ENCODE measurements at regions not wholly inside any gene's neighbourhood (a gene's known extent, or its start where the extent isn't known, plus 50 kb on each side); places are given as distances from the start of the nearest gene placed in this dataset.
A peak's percentile ranks its signal among the peaks of the same experiment; 100 is the strongest.

DNA sequence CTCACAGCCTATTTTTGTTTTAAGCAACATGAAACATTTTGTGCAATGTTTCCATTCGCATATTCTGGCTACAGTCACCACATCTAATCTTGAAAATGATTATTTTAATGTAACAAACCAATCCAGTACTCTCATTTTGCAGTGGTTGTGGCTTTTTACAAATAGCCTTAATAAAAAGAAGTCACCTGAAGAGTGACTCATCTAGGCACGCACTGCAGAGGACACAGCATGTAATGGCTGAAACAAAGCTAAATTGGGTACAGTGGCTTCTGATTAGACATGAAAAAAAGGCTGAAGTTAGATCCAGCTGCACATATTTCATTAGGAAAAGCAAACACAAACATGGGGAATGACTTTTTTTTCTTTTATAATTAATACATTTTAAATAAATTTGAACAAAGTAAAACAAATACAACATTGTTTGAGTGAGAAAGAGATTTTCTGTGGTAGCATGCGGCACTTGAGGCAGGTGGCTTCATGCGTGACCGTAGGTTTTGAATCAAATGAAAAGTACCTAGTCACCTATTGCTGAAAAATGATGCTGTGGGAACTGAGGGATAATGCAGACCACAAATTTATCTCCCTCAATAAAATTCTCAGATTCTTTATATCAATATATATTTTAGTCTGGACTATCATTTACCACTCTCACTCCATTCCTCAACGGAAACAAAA, 240.8 kb upstream of the DDX53 start (continued):
- TF ChIP-seq NFIC (IDR thresholded peaks at IDR 0.05; ENCODE audit: low read depth, low read length), result peak; percentile 50; the same call in 1 of the 2 replicates
- TF ChIP-seq, protein P1, sequence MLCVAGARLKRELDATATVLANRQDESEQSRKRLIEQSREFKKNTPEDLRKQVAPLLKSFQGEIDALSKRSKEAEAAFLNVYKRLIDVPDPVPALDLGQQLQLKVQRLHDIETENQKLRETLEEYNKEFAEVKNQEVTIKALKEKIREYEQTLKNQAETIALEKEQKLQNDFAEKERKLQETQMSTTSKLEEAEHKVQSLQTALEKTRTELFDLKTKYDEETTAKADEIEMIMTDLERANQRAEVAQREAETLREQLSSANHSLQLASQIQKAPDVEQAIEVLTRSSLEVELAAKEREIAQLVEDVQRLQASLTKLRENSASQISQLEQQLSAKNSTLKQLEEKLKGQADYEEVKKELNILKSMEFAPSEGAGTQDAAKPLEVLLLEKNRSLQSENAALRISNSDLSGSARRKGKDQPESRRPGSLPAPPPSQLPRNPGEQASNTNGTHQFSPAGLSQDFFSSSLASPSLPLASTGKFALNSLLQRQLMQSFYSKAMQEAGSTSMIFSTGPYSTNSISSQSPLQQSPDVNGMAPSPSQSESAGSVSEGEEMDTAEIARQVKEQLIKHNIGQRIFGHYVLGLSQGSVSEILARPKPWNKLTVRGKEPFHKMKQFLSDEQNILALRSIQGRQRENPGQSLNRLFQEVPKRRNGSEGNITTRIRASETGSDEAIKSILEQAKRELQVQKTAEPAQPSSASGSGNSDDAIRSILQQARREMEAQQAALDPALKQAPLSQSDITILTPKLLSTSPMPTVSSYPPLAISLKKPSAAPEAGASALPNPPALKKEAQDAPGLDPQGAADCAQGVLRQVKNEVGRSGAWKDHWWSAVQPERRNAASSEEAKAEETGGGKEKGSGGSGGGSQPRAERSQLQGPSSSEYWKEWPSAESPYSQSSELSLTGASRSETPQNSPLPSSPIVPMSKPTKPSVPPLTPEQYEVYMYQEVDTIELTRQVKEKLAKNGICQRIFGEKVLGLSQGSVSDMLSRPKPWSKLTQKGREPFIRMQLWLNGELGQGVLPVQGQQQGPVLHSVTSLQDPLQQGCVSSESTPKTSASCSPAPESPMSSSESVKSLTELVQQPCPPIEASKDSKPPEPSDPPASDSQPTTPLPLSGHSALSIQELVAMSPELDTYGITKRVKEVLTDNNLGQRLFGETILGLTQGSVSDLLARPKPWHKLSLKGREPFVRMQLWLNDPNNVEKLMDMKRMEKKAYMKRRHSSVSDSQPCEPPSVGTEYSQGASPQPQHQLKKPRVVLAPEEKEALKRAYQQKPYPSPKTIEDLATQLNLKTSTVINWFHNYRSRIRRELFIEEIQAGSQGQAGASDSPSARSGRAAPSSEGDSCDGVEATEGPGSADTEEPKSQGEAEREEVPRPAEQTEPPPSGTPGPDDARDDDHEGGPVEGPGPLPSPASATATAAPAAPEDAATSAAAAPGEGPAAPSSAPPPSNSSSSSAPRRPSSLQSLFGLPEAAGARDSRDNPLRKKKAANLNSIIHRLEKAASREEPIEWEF (IDR thresholded peaks at IDR 0.05; ENCODE audit: insufficient replicate concordance, low read depth, low read length), result no peak
- TF ChIP-seq RAD51 (IDR thresholded peaks at IDR 0.05), result peak; percentile 40; the same call in 1 of the 2 replicates
- TF ChIP-seq, protein P2, sequence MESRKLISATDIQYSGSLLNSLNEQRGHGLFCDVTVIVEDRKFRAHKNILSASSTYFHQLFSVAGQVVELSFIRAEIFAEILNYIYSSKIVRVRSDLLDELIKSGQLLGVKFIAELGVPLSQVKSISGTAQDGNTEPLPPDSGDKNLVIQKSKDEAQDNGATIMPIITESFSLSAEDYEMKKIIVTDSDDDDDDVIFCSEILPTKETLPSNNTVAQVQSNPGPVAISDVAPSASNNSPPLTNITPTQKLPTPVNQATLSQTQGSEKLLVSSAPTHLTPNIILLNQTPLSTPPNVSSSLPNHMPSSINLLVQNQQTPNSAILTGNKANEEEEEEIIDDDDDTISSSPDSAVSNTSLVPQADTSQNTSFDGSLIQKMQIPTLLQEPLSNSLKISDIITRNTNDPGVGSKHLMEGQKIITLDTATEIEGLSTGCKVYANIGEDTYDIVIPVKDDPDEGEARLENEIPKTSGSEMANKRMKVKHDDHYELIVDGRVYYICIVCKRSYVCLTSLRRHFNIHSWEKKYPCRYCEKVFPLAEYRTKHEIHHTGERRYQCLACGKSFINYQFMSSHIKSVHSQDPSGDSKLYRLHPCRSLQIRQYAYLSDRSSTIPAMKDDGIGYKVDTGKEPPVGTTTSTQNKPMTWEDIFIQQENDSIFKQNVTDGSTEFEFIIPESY (IDR thresholded peaks at IDR 0.05), result no peak
- TF ChIP-seq CBFB (IDR thresholded peaks at IDR 0.05; ENCODE audit: low read depth), result no peak
- TF ChIP-seq JUNB (IDR thresholded peaks at IDR 0.05), result no peak
- no peak for TF ChIP-seq SREBF2 (IDR thresholded peaks at IDR 0.05; ENCODE audit: low read length)
- TF ChIP-seq BHLHE40 (IDR thresholded peaks at IDR 0.05; ENCODE audit: borderline replicate concordance in 1 of 2, low read depth in 2 of 2, low read length in 1 of 2), result peak; percentile 60 to 71; a peak in 2 of 4 replicates
- TF ChIP-seq, protein P3, sequence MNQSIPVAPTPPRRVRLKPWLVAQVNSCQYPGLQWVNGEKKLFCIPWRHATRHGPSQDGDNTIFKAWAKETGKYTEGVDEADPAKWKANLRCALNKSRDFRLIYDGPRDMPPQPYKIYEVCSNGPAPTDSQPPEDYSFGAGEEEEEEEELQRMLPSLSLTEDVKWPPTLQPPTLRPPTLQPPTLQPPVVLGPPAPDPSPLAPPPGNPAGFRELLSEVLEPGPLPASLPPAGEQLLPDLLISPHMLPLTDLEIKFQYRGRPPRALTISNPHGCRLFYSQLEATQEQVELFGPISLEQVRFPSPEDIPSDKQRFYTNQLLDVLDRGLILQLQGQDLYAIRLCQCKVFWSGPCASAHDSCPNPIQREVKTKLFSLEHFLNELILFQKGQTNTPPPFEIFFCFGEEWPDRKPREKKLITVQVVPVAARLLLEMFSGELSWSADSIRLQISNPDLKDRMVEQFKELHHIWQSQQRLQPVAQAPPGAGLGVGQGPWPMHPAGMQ (IDR thresholded peaks at IDR 0.05; ENCODE audit: borderline replicate concordance), result no peak
- TF ChIP-seq RBBP5 (conservative IDR thresholded peaks at IDR 0.05), result no peak
- no peak for TF ChIP-seq ASH2L (IDR thresholded peaks at IDR 0.05; ENCODE audit: borderline replicate concordance, low read depth)
- no peak for TF ChIP-seq SUZ12 (IDR thresholded peaks at IDR 0.05; ENCODE audit: unreplicated experiment)
- 0 out of 2 replicates have a peak, but pooled peaks have one; percentile 27 for TF ChIP-seq DPF2 (IDR thresholded peaks at IDR 0.05)
- TF ChIP-seq EP300 (IDR thresholded peaks at IDR 0.05; ENCODE audit: borderline replicate concordance in 1 of 2, control insufficient read depth in 1 of 2, low read depth in 2 of 2, low read length in 2 of 2), result peak in 1 of 2 experiments; percentile 63; a peak in 2 of 4 replicates
- TF ChIP-seq CHD1 (IDR thresholded peaks at IDR 0.05; ENCODE audit: low read depth, low read length), result no peak
- no peak for TF ChIP-seq TCF3 (IDR thresholded peaks at IDR 0.05; ENCODE audit: borderline replicate concordance, insufficient read depth, low read depth, low read length)
- TF ChIP-seq, protein P4, sequence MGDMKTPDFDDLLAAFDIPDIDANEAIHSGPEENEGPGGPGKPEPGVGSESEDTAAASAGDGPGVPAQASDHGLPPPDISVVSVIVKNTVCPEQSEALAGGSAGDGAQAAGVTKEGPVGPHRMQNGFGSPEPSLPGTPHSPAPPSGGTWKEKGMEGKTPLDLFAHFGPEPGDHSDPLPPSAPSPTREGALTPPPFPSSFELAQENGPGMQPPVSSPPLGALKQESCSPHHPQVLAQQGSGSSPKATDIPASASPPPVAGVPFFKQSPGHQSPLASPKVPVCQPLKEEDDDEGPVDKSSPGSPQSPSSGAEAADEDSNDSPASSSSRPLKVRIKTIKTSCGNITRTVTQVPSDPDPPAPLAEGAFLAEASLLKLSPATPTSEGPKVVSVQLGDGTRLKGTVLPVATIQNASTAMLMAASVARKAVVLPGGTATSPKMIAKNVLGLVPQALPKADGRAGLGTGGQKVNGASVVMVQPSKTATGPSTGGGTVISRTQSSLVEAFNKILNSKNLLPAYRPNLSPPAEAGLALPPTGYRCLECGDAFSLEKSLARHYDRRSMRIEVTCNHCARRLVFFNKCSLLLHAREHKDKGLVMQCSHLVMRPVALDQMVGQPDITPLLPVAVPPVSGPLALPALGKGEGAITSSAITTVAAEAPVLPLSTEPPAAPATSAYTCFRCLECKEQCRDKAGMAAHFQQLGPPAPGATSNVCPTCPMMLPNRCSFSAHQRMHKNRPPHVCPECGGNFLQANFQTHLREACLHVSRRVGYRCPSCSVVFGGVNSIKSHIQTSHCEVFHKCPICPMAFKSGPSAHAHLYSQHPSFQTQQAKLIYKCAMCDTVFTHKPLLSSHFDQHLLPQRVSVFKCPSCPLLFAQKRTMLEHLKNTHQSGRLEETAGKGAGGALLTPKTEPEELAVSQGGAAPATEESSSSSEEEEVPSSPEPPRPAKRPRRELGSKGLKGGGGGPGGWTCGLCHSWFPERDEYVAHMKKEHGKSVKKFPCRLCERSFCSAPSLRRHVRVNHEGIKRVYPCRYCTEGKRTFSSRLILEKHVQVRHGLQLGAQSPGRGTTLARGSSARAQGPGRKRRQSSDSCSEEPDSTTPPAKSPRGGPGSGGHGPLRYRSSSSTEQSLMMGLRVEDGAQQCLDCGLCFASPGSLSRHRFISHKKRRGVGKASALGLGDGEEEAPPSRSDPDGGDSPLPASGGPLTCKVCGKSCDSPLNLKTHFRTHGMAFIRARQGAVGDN (IDR thresholded peaks at IDR 0.05), result no peak
